ENCODE measurements at regions not wholly inside any gene's neighbourhood (a gene's known extent, or its start where the extent isn't known, plus 50 kb on each side); places are given as distances from the start of the nearest gene placed in this dataset.
A peak's percentile ranks its signal among the peaks of the same experiment; 100 is the strongest.
"Not testable (repeated sequence)": the region's sequence is repeated elsewhere in the genome, so short reads cannot be mapped to it uniquely, and the experiment has no call there.

- H3K36me3 ChIP-seq (ENCODE audit: control insufficient read depth, insufficient read depth, low read length), result no peaks in the 10 kb centered on the region
- H3K4me1 ChIP-seq (ENCODE audit: control insufficient read depth, insufficient read depth, low read length, poor library complexity, severe bottlenecking), result peaks cover 23% of the 10 kb centered on the region
- no peak overlapping the region for H3K4me3 ChIP-seq (ENCODE audit: extremely low read depth, insufficient read depth, low read length, poor library complexity, severe bottlenecking)
- no peak overlapping the region for H3K27ac ChIP-seq (ENCODE audit: low read depth, low read length, severe bottlenecking)
- no peaks in the 10 kb centered on the region for H3K9me3 ChIP-seq (ENCODE audit: control insufficient read depth, low read length)
These were observed 83.3 kb downstream of the FOXF2 start for GRCh38 chr6:1472643-1473042.

GRCh38 chr6:1473166-1473565 is 83.8 kb downstream of the FOXF2 start:
- no peak overlapping the region for H3K4me3 ChIP-seq (ENCODE audit: extremely low read depth, insufficient read depth, low read length, poor library complexity, severe bottlenecking)
- peaks cover 20% of the 10 kb centered on the region for H3K4me1 ChIP-seq (ENCODE audit: control insufficient read depth, insufficient read depth, low read length, poor library complexity, severe bottlenecking)
- H3K36me3 ChIP-seq (ENCODE audit: control insufficient read depth, insufficient read depth, low read length), result no peaks in the 10 kb centered on the region
- 66 to 70% methylated on average over 7 to 8 of the region's 8 CpGs for WGBS, 2 experiments (ENCODE audit: insufficient coverage in 2 of 2)
- no peaks in the 10 kb centered on the region for H3K9me3 ChIP-seq (ENCODE audit: control insufficient read depth, low read length)
- H3K27ac ChIP-seq (ENCODE audit: low read depth, low read length, severe bottlenecking), result no peak overlapping the region

DNA sequence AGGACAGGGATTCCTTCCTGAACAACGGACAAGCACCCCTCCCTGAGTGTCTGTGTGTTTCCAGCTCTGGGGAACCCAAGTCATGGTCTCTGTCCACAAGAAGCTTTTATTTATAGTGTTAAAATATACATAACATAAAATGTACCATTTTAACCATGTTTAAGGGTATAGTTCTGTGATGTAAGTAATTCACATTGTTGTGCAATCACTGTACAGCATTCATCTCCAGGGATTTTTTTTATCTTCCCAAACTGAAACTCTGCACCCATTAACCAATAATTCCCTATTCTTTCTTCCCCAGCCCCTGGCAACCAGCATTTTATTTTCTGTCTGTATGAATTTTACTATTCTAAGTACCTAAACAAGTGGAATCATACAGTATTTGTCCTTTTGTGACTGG is 84.2 kb downstream of the FOXF2 start:
- Histone ChIP-seq H3K4me1 (ENCODE audit: control insufficient read depth, insufficient read depth, low read length, poor library complexity, severe bottlenecking) (peaks cover 20% of the 10 kb centered on the region), H3K27ac (ENCODE audit: low read depth, low read length, severe bottlenecking) (no peak overlapping the region), H3K4me3 (ENCODE audit: extremely low read depth, insufficient read depth, low read length, poor library complexity, severe bottlenecking) (no peak overlapping the region), H3K9me3 (ENCODE audit: control insufficient read depth, low read length) (no peaks in the 10 kb centered on the region), H3K36me3 (ENCODE audit: control insufficient read depth, insufficient read depth, low read length) (no peaks in the 10 kb centered on the region)
- no CpG with 5 or more reads among the region's 1 CpG for WGBS, 2 experiments (ENCODE audit: insufficient coverage in 2 of 2)

DNA sequence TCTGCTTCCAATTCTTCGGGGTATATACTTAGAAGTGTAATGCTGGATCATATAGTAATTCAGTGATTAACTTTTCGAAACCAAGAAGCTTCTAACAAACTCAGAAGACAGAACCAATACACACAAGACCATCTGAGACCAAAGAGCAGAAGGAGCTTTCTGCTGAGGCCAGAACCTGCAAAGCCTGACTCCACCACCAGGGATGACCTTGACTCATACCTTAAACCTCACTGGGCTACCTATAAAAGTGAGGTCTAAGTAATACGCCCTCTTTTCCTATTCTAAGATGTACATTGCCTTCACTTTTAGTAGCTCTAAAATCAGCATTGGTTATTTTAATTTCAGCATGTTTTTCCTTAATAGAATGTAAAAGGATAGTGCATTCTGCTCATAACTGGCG is 84.8 kb downstream of the FOXF2 start:
- Histone ChIP-seq H3K4me3 (ENCODE audit: extremely low read depth, insufficient read depth, low read length, poor library complexity, severe bottlenecking) (no peak overlapping the region), H3K27ac (ENCODE audit: low read depth, low read length, severe bottlenecking) (no peak overlapping the region), H3K36me3 (ENCODE audit: control insufficient read depth, insufficient read depth, low read length) (no peaks in the 10 kb centered on the region), H3K9me3 (ENCODE audit: control insufficient read depth, low read length) (no peaks in the 10 kb centered on the region), H3K4me1 (ENCODE audit: control insufficient read depth, insufficient read depth, low read length, poor library complexity, severe bottlenecking) (peaks cover 20% of the 10 kb centered on the region)
- no CpG with 5 or more reads among the region's 4 CpGs for WGBS, 2 experiments (ENCODE audit: insufficient coverage in 2 of 2)

- Histone ChIP-seq H3K27ac (ENCODE audit: low read depth, low read length, severe bottlenecking) (no peak overlapping the region), H3K36me3 (ENCODE audit: control insufficient read depth, insufficient read depth, low read length) (no peaks in the 10 kb centered on the region), H3K9me3 (ENCODE audit: control insufficient read depth, low read length) (no peaks in the 10 kb centered on the region), H3K4me3 (ENCODE audit: extremely low read depth, insufficient read depth, low read length, poor library complexity, severe bottlenecking) (no peak overlapping the region), H3K4me1 (ENCODE audit: control insufficient read depth, insufficient read depth, low read length, poor library complexity, severe bottlenecking) (peaks cover 20% of the 10 kb centered on the region)
- no CpG with 5 or more reads among the region's 1 CpG for WGBS, 2 experiments (ENCODE audit: insufficient coverage in 2 of 2)
These were observed 85.8 kb downstream of the FOXF2 start for GRCh38 chr6:1475174-1475573.

DNA sequence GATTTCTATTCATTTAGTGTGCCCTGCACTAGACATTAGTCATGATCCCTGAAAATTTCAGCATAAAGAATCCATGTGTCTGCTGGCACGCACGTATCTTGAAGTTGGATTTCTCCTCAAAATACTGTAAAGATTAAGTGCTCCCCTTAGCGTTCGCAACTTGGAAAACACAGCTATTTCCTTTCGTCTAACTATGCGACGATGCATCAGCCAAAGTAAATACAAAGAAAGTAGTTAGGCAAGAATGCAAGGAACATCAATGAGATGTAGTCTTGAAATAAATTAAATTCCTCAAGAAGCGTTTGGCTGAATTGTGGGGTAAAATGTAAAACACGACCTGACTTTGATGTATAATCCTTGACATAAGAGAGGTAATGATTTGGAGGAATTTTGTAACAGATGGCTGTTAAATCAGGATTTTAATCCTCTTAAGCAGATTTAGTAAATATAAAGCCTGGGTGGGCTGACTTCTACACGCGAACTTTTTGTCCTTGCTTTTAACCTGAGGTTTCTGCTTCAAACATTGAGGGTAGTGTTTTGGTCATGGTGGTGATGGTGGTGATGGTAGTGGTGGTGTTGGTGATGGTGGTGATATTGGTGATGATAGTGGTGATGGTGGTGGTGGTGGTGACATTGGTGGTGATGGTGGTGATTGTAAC is 88.2 kb downstream of the FOXF2 start:
- 85 to 90% methylated on average over 11 of the region's 11 CpGs for WGBS, 2 experiments (ENCODE audit: insufficient coverage in 2 of 2)
- Histone ChIP-seq H3K36me3 (ENCODE audit: control insufficient read depth, insufficient read depth, low read length) (no peaks in the 10 kb centered on the region), H3K9me3 (ENCODE audit: control insufficient read depth, low read length) (no peaks in the 10 kb centered on the region), H3K4me3 (ENCODE audit: extremely low read depth, insufficient read depth, low read length, poor library complexity, severe bottlenecking) (no peak overlapping the region), H3K27ac (ENCODE audit: low read depth, low read length, severe bottlenecking) (no peak overlapping the region), H3K4me1 (ENCODE audit: control insufficient read depth, insufficient read depth, low read length, poor library complexity, severe bottlenecking) (peaks cover 21% of the 10 kb centered on the region)

GRCh38 chr6:1478163-1478826 is 88.9 kb downstream of the FOXF2 start:
- H3K4me1 ChIP-seq (ENCODE audit: control insufficient read depth, insufficient read depth, low read length, poor library complexity, severe bottlenecking), result peaks cover 21% of the 10 kb centered on the region
- H3K4me3 ChIP-seq (ENCODE audit: extremely low read depth, insufficient read depth, low read length, poor library complexity, severe bottlenecking); H3K36me3 ChIP-seq (ENCODE audit: control insufficient read depth, insufficient read depth, low read length); H3K9me3 ChIP-seq (ENCODE audit: control insufficient read depth, low read length); H3K27ac ChIP-seq (ENCODE audit: low read depth, low read length, severe bottlenecking): not testable (repeated sequence)
- 85 to 100% methylated on average over 3 to 4 of the region's 4 CpGs for WGBS, 2 experiments (ENCODE audit: insufficient coverage in 2 of 2)

DNA sequence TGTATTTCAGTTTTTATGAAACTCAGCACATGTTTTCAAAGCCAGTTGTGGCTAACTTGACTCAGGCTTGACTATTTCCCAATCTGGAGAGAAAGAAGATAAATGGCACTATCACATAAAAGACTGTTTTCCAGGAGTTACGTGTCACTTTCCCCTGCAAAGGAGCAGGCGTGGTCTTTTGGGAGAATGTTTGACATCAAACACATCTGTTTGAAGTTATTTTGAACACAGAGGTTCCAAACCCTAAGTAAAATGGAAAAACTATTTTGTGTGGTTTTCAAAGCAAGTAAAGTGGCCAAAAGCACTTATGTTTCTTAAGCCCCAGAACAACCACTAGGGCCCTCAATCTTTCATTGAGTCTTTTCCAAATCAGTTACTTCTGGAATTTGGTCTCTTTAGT is 89.7 kb downstream of the FOXF2 start:
- H3K27ac ChIP-seq (ENCODE audit: low read depth, low read length, severe bottlenecking), result no peak overlapping the region
- WGBS, 2 experiments (ENCODE audit: insufficient coverage in 2 of 2), result 55 to 94% methylated on average over 2 of the region's 2 CpGs
- no peaks in the 10 kb centered on the region for H3K9me3 ChIP-seq (ENCODE audit: control insufficient read depth, low read length)

GRCh38 chr6:1479601-1480221 is 90.3 kb downstream of the FOXF2 start:
- Histone ChIP-seq H3K4me1 (ENCODE audit: control insufficient read depth, insufficient read depth, low read length, poor library complexity, severe bottlenecking) (peaks cover 13% of the 10 kb centered on the region), H3K9me3 (ENCODE audit: control insufficient read depth, low read length) (no peaks in the 10 kb centered on the region), H3K36me3 (ENCODE audit: control insufficient read depth, insufficient read depth, low read length) (no peaks in the 10 kb centered on the region), H3K4me3 (ENCODE audit: extremely low read depth, insufficient read depth, low read length, poor library complexity, severe bottlenecking) (no peak overlapping the region), H3K27ac (ENCODE audit: low read depth, low read length, severe bottlenecking) (no peak overlapping the region)
- WGBS, 2 experiments (ENCODE audit: insufficient coverage in 2 of 2), result 87 to 95% methylated on average over 1 to 2 of the region's 3 CpGs

More for the DNA sequence above, 89.7 kb downstream of the FOXF2 start:
- Histone ChIP-seq H3K4me1 (ENCODE audit: control insufficient read depth, insufficient read depth, low read length, poor library complexity, severe bottlenecking) (peaks cover 13% of the 10 kb centered on the region), H3K4me3 (ENCODE audit: extremely low read depth, insufficient read depth, low read length, poor library complexity, severe bottlenecking) (no peak overlapping the region), H3K36me3 (ENCODE audit: control insufficient read depth, insufficient read depth, low read length) (no peaks in the 10 kb centered on the region)

DNA sequence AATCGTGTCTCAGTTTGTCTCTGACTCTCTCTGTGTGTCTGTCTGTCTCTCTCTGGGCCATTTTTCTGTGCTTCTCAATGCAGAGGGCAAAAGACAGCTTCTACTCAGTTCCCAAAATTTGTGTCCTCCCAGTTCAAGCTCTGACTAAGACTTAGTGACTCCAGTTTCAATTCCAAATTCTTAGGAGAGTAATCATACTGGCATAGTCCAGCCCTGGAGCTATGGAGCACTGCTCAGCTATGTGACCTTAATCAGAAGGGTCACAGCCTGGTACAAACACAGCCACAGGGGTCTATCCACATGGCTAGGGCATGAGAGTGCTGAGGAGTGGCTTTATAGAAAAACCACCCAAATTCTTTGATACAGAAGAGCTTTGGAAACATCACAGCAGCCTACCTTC is 91.9 kb downstream of the FOXF2 start:
- 73 to 100% methylated on average over 1 of the region's 1 CpG for WGBS, 2 experiments (ENCODE audit: insufficient coverage in 2 of 2)
- H3K4me3 ChIP-seq (ENCODE audit: extremely low read depth, insufficient read depth, low read length, poor library complexity, severe bottlenecking), result no peak overlapping the region
- H3K4me1 ChIP-seq (ENCODE audit: control insufficient read depth, insufficient read depth, low read length, poor library complexity, severe bottlenecking), result peaks cover 19% of the 10 kb centered on the region
- no peaks in the 10 kb centered on the region for H3K36me3 ChIP-seq (ENCODE audit: control insufficient read depth, insufficient read depth, low read length)
- no peaks in the 10 kb centered on the region for H3K9me3 ChIP-seq (ENCODE audit: control insufficient read depth, low read length)
- H3K27ac ChIP-seq (ENCODE audit: low read depth, low read length, severe bottlenecking), result peak overlapping the region; percentile 52
